ENCODE measurements at regions not wholly inside any gene's neighbourhood (a gene's known extent, or its start where the extent isn't known, plus 50 kb on each side); places are given as distances from the start of the nearest gene placed in this dataset.

DNA sequence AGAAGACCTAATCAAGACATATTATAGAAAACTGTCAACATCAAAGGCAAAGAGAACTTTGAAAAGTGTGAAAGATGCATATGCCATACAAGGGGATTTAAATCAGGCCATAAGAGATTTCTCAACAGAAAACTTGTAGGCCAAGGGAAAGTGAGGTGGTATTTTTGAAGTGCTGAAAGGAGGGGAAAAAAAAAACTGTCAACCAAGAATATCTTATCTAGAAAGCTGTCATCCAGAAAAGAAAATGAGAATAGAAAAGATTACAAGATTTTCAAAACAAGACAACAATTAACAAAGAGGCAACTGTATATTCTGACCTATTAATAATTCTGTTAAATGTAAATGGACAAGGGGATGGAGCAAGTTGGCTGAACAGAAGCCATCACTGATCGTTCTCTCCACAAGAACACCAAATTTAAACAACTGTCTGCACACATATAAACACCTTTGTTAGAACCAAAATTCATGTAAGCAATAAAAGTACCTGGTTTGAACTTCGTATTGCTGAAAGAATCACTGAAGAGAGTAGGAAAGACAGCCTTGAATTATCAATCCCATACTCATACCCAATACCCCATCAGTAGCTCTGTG lies 880.1 kb upstream of the PCDH9 start:
- H3K4me1 ChIP-seq (ENCODE audit: control insufficient read depth, insufficient read depth, low read length) = no peaks in the 10 kb centered on the region
- Mint-ChIP-seq H3K27me3 (ENCODE audit: low read depth in 2 of 2) (no peaks in the 10 kb centered on the region), H3K27ac (no peak overlapping the region), H3K4me1 (no peaks in the 10 kb centered on the region), H3K36me3 (peaks cover 9% of the 10 kb centered on the region), H3K9me3 (peaks cover 21 to 24% of the 10 kb centered on the region in 2 donors), H3K4me3 (no peak overlapping the region)
- H3K4me3 ChIP-seq (ENCODE audit: low read length) = no peak overlapping the region
- intact Hi-C loops (cut with micrococcal nuclease) = no loop called here
- H3K27me3 ChIP-seq (ENCODE audit: control insufficient read depth, insufficient read depth, low read length) = no peaks in the 10 kb centered on the region
- DNase-seq (no peak), ATAC-seq (no peak)
- no peak for TF ChIP-seq CTCF (IDR thresholded peaks at IDR 0.05)
- peaks cover 27% of the 10 kb centered on the region for H3K9me3 ChIP-seq (ENCODE audit: control insufficient read depth, insufficient read depth, low read length)
- no peaks in the 10 kb centered on the region for H3K36me3 ChIP-seq (ENCODE audit: control insufficient read depth, insufficient read depth, low read length)
- WGBS (ENCODE audit: insufficient coverage) = no CpG with 5 or more reads among the region's 2 CpGs
- H3K27ac ChIP-seq (ENCODE audit: low read length) = no peak overlapping the region

DNA sequence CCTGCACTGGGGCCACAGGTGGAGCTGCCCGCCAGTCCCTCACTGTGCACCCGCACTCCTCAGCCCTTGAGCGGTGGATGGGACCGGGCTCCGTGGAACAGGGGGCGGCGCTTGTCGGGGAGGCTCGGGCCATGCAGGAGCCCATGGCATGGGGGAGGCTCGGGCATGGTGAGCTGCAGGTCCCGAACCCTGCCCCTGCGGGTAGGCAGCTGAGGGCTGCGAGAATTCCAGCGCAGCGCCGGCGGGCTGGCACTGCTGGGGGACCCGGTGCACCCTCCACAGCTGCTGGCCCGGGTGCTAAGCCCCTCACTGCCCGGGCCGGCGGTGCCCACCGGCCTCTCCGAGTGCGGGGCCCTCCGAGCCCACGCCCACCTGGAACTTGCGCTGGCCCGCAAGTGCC lies 877.5 kb upstream of the PCDH9 start:
- Mint-ChIP-seq H3K36me3 (peaks cover 9% of the 10 kb centered on the region), H3K4me1 (no peaks in the 10 kb centered on the region), H3K27me3 (ENCODE audit: low read depth in 2 of 2) (no peaks in the 10 kb centered on the region), H3K4me3 (no peak overlapping the region), H3K9me3 (peaks cover 20 to 26% of the 10 kb centered on the region in 2 donors), H3K27ac (no peak overlapping the region)
- peaks cover 27% of the 10 kb centered on the region for H3K9me3 ChIP-seq (ENCODE audit: control insufficient read depth, insufficient read depth, low read length)
- no peak for TF ChIP-seq CTCF (IDR thresholded peaks at IDR 0.05)
- no peaks in the 10 kb centered on the region for H3K27me3 ChIP-seq (ENCODE audit: control insufficient read depth, insufficient read depth, low read length)
- H3K4me1 ChIP-seq (ENCODE audit: control insufficient read depth, insufficient read depth, low read length) = no peaks in the 10 kb centered on the region
- ATAC-seq = no peak
- H3K27ac ChIP-seq (ENCODE audit: low read length) = no peak overlapping the region
- DNase-seq = no peak
- intact Hi-C loops (cut with micrococcal nuclease) = no loop called here
- H3K36me3 ChIP-seq (ENCODE audit: control insufficient read depth, insufficient read depth, low read length) = no peaks in the 10 kb centered on the region
- no peak overlapping the region for H3K4me3 ChIP-seq (ENCODE audit: low read length)
- 97% methylated on average over 29 of the region's 29 CpGs for WGBS (ENCODE audit: insufficient coverage)

- Histone ChIP-seq H3K4me1 (ENCODE audit: control insufficient read depth, insufficient read depth, low read length) (no peaks in the 10 kb centered on the region), H3K36me3 (ENCODE audit: control insufficient read depth, insufficient read depth, low read length) (no peaks in the 10 kb centered on the region), H3K27ac (ENCODE audit: low read length) (no peak overlapping the region), H3K4me3 (ENCODE audit: low read length) (no peak overlapping the region), H3K9me3 (ENCODE audit: control insufficient read depth, insufficient read depth, low read length) (peaks cover 17% of the 10 kb centered on the region), H3K27me3 (ENCODE audit: control insufficient read depth, insufficient read depth, low read length) (no peaks in the 10 kb centered on the region)
- H3K27me3 Mint-ChIP-seq (ENCODE audit: low read depth in 2 of 2) = no peaks in the 10 kb centered on the region
- no peak overlapping the region for H3K27ac Mint-ChIP-seq
- no peak for ATAC-seq
- 84% methylated on average over 2 of the region's 2 CpGs for WGBS (ENCODE audit: insufficient coverage)
- no peak for TF ChIP-seq CTCF (IDR thresholded peaks at IDR 0.05)
- no peak for DNase-seq
- H3K4me1 Mint-ChIP-seq = no peaks in the 10 kb centered on the region
- peaks cover 11 to 23% of the 10 kb centered on the region in 2 donors for H3K9me3 Mint-ChIP-seq
- no peak overlapping the region for H3K4me3 Mint-ChIP-seq
- H3K36me3 Mint-ChIP-seq = no peaks in the 10 kb centered on the region
- intact Hi-C loops (cut with micrococcal nuclease) = no loop called here
These were observed 869.5 kb upstream of the PCDH9 start for GRCh38 chr13:68099631-68100030.

DNA sequence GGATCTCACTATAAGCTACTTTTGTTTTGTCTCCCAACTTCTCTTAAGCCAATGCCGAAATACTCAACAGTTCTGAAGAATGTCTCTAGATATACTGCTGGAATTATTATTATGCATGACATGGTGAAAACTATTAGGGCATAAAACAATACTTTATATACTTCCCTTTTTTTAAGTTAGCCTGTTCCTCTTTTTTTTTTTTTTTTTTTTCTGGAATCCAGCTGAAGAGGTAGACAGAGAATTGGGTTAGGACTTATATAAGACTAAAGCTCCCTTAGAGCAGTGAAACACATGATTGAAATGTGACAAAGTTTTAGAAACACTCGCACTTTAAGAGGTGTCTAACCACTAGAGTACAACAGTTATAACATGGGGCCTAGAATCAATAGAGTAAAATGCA lies 850.9 kb upstream of the PCDH9 start:
- WGBS (ENCODE audit: insufficient coverage) = 10% methylated on average over 1 of the region's 2 CpGs
- Histone ChIP-seq H3K9me3 (ENCODE audit: control insufficient read depth, insufficient read depth, low read length) (peaks cover 2% of the 10 kb centered on the region), H3K27me3 (ENCODE audit: control insufficient read depth, insufficient read depth, low read length) (no peaks in the 10 kb centered on the region), H3K27ac (ENCODE audit: low read length) (no peak overlapping the region), H3K4me1 (ENCODE audit: control insufficient read depth, insufficient read depth, low read length) (no peaks in the 10 kb centered on the region), H3K36me3 (ENCODE audit: control insufficient read depth, insufficient read depth, low read length) (no peaks in the 10 kb centered on the region), H3K4me3 (ENCODE audit: low read length) (no peak overlapping the region)
- no peak for ATAC-seq
- intact Hi-C loops (cut with micrococcal nuclease) = no loop called here
- no peak for DNase-seq
- no peak overlapping the region for H3K27ac Mint-ChIP-seq
- H3K4me3 Mint-ChIP-seq = no peak overlapping the region
- peaks cover 14% of the 10 kb centered on the region for H3K36me3 Mint-ChIP-seq
- no peak for TF ChIP-seq CTCF (IDR thresholded peaks at IDR 0.05)
- peaks cover 9 to 21% of the 10 kb centered on the region in 2 donors for H3K9me3 Mint-ChIP-seq
- no peaks in the 10 kb centered on the region for H3K4me1 Mint-ChIP-seq
- H3K27me3 Mint-ChIP-seq (ENCODE audit: low read depth in 2 of 2) = no peaks in the 10 kb centered on the region

Measured in natural killer cell (primary cell).